ENCODE measurements at regions not wholly inside any gene's neighbourhood (a gene's known extent, or its start where the extent isn't known, plus 50 kb on each side); places are given as distances from the start of the nearest gene placed in this dataset.
"Not testable (repeated sequence)": the region's sequence is repeated elsewhere in the genome, so short reads cannot be mapped to it uniquely, and the experiment has no call there.

GRCh38 chr6:6946206-6947155 lies 161.3 kb upstream of the RREB1 start:
- no peak for DNase-seq (ENCODE audit: low spot score)

GRCh38 chr6:6950373-6951145 lies 157.2 kb upstream of the RREB1 start:
- no peak for DNase-seq (ENCODE audit: low spot score)

GRCh38 chr6:6951355-6951754 lies 156.4 kb upstream of the RREB1 start:
- no peak for DNase-seq (ENCODE audit: low spot score)

- DNase-seq (ENCODE audit: low spot score): no peak
Measured at GRCh38 chr6:6952484-6952883, 155.3 kb upstream of the RREB1 start.

GRCh38 chr6:6952927-6953326 lies 154.8 kb upstream of the RREB1 start:
- not testable (repeated sequence) for DNase-seq (ENCODE audit: low spot score)

GRCh38 chr6:6960571-6961251 lies 147.1 kb upstream of the RREB1 start:
- DNase-seq (ENCODE audit: low spot score): no peak

GRCh38 chr6:6962086-6962485 lies 145.7 kb upstream of the RREB1 start:
- no peak for DNase-seq (ENCODE audit: low spot score)

GRCh38 chr6:6962699-6963098 lies 145.1 kb upstream of the RREB1 start:
- no peak for DNase-seq (ENCODE audit: low spot score)

- not testable (repeated sequence) for DNase-seq (ENCODE audit: low spot score)
Measured at GRCh38 chr6:6963390-6963789, 144.4 kb upstream of the RREB1 start.

GRCh38 chr6:6964675-6965074 lies 143.1 kb upstream of the RREB1 start:
- DNase-seq (ENCODE audit: low spot score): no peak

- DNase-seq (ENCODE audit: low spot score): no peak
Measured at GRCh38 chr6:6966127-6966526, 141.6 kb upstream of the RREB1 start.

- DNase-seq (ENCODE audit: low spot score): no peak
Measured at GRCh38 chr6:6966569-6966968, 141.2 kb upstream of the RREB1 start.

GRCh38 chr6:6968357-6968730 lies 139.4 kb upstream of the RREB1 start:
- DNase-seq (ENCODE audit: low spot score): no peak

- no peak for DNase-seq (ENCODE audit: low spot score)
Measured at GRCh38 chr6:6968731-6969552, 138.8 kb upstream of the RREB1 start.

- DNase-seq (ENCODE audit: low spot score): no peak
Measured at GRCh38 chr6:6969761-6970223, 138.0 kb upstream of the RREB1 start.

- no peak for DNase-seq (ENCODE audit: low spot score)
Measured at GRCh38 chr6:6970851-6971250, 136.9 kb upstream of the RREB1 start.

- DNase-seq (ENCODE audit: low spot score): no peak
Measured at GRCh38 chr6:6971369-6971768, 136.4 kb upstream of the RREB1 start.

- DNase-seq (ENCODE audit: low spot score): no peak
Measured at GRCh38 chr6:6972456-6972855, 135.3 kb upstream of the RREB1 start.

GRCh38 chr6:6973721-6974120 lies 134.0 kb upstream of the RREB1 start:
- DNase-seq (ENCODE audit: low spot score): no peak

- DNase-seq (ENCODE audit: low spot score): no peak
Measured at GRCh38 chr6:6975459-6976111, 132.2 kb upstream of the RREB1 start.

GRCh38 chr6:6976193-6976592 lies 131.6 kb upstream of the RREB1 start:
- DNase-seq (ENCODE audit: low spot score): no peak
